ENCODE measurements at regions not wholly inside any gene's neighbourhood (a gene's known extent, or its start where the extent isn't known, plus 50 kb on each side); places are given as distances from the start of the nearest gene placed in this dataset.

DNA sequence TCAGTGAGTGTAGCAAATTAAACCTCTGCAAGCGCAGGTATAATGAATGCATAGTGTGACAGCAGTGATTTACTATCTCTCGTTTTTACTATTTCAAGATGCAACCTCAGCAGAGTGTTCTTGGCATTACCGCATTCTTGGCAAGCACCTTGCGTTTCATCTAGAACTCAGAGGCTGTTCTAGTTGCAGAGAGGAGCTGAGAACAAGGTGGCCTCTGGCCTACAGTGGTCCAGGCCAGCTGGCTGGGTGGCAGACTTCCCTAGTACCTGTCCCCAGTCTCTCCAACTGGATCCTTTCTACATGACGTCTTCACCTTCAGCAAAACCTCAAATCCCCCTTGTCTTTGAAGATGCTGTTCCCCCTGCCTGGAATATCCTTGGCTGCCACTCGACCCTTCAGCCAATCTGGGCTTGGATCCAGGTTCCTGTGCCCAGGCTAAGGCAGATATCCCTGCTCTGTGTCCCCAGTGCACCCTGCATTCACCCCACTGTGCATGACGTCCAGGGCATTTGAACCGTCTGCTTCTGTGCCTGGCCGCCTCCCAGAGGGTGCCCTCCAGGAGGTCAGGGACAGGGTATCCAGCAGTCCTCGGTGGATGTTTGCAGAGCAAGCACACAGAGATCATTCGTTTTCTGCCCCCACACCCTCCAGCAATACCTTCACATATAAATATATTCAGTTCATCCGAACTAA lies 120.4 kb upstream of the CPEB4 start:
- no peak for ATAC-seq

DNA sequence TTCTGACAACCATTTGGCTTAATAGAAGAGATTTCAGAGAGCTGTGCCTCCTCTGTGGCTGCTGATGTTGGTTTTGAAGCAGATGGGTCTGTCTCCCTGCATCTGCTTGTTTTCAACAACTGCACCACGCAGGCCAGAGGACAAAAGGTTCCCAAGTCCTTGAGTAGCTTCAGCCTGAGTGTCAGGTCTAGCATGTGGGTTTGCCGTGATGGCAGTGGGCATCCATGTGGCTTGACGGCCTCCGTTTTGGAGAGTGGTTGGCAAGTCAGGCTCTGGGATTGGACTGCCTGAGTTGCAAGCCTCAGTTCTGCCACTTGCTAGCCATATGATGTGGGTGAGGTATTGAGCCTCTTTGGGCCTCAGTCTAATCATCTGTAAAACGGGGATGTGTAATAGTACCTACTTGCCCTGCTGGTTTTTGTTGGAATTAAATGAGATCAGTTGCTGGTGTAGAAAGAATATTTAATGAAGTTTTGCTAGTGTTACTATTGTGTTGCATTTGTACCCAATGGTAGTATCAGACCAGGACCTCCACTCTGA lies 119.8 kb upstream of the CPEB4 start:
- ATAC-seq = no peak

DNA sequence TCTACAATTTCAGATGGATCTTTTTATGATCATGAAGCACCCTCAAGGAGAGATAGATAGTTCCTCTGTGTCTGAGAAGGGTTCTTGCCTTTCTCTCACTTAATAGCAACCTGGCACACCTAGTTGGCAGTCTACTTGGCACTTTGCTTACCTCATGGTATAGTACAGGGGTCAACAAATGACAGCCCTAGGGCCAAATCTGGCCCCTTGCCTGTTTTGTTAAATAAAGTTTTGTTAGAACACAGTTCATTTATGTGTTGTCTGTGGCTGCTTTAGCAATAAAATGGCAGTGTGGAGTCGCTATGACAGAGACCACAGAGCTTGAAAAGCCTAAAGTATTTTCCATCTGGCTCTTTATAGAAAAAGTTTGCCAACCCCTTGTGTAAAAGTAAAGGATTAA lies 119.3 kb upstream of the CPEB4 start:
- no peak for ATAC-seq

DNA sequence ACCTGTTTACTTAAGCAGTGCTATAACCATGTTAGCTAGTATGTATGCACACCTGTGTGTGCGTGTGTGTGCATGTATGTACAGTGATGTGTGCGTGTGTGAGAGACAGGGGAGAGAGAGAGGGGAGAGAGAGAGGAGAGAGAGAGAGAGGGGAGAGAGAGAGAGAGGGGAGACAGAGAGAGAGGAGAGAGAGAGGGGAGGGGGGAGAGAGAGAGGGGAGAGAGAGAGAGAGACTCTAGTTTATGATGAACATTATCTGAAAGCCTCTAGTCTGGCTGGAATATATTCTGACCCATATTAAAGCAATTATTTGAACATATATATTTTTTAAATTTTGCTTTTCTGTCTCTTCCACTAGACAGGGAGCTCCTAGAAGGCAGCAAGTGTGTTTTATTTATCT lies 117.5 kb upstream of the CPEB4 start:
- no peak for ATAC-seq

DNA sequence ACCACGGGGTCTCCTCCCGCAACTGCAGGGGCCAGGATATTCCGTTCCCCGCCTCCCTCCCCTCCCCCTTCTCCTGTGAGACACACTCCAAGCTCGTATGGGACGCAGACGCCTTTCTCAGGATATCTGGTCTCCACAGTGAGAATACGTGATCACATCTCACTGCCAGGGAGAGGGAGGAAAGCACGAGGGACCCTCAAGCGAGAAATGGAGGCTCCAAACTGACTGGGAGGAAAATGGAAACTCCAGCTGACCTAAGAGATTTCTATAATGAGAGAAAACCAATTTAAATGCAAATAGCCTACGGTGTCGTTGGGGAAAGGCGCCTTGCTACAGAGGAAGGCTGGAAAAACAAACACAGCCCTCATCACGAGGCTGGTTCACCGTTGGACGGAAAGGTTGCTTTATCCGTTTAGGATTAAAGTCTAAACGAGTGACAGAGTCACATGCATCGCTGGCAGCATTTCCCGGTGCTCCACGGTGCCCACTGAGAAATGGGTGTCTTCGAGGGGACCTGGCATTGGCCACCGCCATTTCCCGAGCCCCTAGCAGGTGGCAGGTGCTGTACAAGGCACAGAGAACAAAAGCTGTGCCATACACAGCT lies 116.9 kb upstream of the CPEB4 start:
- ATAC-seq = no peak

DNA sequence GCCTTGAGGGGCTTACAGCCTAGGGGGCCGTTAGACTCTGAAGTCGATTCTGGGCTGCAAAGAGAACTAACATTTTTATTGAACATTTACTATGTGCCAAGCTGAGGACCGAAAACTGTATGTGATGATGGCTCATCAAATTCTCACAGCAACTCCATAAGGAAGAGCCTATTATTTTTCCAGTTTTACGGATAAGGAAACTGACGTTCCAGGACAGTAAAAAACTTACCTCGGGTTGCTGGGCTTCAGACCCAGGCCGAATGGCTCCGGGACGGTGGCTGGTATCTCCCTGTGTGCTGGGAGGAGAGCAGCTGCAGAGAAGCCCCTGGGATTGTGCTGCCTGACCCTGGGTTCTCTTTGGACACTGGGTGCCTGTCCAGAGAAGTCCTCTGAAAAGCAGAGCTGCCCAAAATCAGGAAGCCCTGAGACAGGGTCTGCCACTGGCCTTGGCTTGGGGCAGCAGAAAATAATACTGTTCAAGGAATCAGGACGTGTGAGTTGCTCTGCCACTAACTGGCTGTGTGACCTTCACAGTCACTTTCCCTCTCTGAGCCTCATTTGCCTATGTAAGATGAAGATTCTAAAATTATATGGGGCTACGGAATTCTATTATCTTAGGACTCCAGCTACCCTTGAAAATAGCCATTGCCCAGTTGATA lies 116.3 kb upstream of the CPEB4 start:
- no peak for ATAC-seq

GRCh38 chr5:173772384-173773059 lies 115.6 kb upstream of the CPEB4 start:
- no peak for ATAC-seq

- ATAC-seq = no peak
Observed at GRCh38 chr5:173774271-173774761, 113.8 kb upstream of the CPEB4 start.

- ATAC-seq = no peak
Observed at GRCh38 chr5:173775261-173776197, 112.6 kb upstream of the CPEB4 start.

- ATAC-seq = no peak
Observed at GRCh38 chr5:173777149-173777548, 111.0 kb upstream of the CPEB4 start.

- ATAC-seq = no peak
Observed at GRCh38 chr5:173777674-173778073, 110.5 kb upstream of the CPEB4 start.

- no peak for ATAC-seq
Observed at GRCh38 chr5:173778152-173778782, 109.9 kb upstream of the CPEB4 start.

- ATAC-seq = no peak
Observed at GRCh38 chr5:173778784-173779304, 109.3 kb upstream of the CPEB4 start.

DNA sequence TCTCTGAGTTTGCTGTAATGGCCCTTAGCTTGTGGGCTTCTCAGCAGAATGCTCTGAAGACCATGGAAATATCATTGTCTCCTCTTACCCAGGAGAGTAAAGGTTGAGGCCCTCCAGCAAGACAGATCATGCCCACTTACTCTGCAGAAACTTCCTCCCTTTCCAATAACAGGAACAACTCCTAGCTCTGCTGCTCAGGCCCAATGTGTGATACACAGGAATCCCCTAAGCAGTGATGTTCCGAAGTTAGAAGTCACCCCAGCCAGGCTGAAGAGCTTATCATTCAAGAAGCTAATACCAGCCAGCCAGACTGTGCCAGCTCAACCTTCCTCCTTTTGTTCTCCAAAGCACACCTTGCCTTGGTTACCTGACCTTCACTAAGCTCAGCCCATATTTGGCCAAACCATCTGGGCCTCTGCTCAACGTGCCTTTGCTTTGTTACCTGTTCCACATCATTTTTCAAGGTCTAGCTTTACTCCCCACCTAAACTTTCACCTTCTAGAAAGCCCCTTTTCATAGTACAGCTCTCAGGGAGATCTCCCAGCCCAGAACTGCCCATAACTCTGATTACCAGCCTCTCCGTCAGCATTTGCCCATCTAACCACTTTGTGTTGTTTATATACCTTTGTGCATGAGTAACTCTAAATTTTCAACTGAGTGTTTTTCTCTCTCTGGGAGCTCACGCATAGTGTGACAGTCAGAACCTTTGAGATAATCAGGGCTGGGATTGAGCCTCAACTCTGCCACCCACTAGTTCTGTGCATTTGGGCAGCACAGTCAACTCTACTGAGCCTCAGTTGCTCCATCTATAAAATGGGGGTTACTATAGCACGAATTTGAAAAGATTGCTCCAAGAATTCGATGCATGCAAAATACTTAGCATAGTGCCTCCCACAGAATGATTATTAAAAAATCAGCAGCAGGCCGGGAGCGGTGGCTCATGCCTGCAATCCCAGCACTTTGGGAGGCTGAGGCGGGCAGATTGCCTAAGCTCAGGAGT lies 107.6 kb upstream of the CPEB4 start:
- no peak for ATAC-seq

- ATAC-seq = no peak
Observed at GRCh38 chr5:173781432-173781815, 106.7 kb upstream of the CPEB4 start.

- ATAC-seq = peak; percentile 81
Observed at GRCh38 chr5:173781816-173782670, 106.1 kb upstream of the CPEB4 start.

- ATAC-seq = no peak
Observed at GRCh38 chr5:173782671-173783101, 105.5 kb upstream of the CPEB4 start.

DNA sequence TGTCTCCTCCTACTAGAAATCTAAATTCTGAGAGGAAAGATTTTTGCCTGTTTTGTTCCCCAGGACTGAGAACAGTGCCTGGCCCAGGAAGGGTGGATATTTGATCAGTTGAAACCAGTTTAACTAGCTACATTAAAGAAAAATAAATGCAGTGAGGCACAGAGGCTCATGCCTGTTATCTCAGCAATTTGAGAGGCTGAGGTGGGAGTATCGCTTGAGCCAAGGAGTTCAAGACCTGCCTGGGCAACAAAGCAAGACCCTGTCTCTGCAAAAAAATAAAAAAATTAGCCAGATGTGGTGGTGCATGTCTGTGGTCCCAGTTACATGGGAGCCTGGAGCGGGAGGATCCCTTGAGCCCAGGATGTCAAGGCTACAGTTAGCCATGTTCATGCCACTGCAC lies 104.8 kb upstream of the CPEB4 start:
- ATAC-seq = no peak

- no peak for ATAC-seq
Observed at GRCh38 chr5:173785400-173785799, 102.7 kb upstream of the CPEB4 start.
